GM12878 (cell line): ENCODE measurements at regions not wholly inside any gene's neighbourhood (a gene's known extent, or its start where the extent isn't known, plus 50 kb on each side); places are given as distances from the start of the nearest gene placed in this dataset.

Experiments
- ATAC-seq: fragments of 200-7000 bp; cut with Tn5 transposase; 3 replicates; pipeline ENCODE4 v1.9.1; 2020; ENCODE audit warnings: mild to moderate bottlenecking, moderate library complexity
- BruUV-seq: library from RNA; stranded (reverse); fragments of 400-500 nt; replicated peaks from 2 replicates; lab custom pipeline; 2021; lab: Mats Ljungman, UMichigan
- CTCF ChIA-PET: fragments of 300-600 bp; sonication (Branson Sonifier 250); formaldehyde crosslinking; extraction: SDS; loops from one replicate; lab custom pipeline; 2021; ENCODE audit warnings: inconsistent platforms; lab: Yijun Ruan, JAX
- POLR2A ChIA-PET: fragments of 350-600 bp; formaldehyde crosslinking; extraction: SDS; loops from one replicate; lab custom pipeline; 2021; ENCODE audit warnings: inconsistent platforms; lab: Charles Lee
- RAD21 ChIA-PET: fragments of 300-600 bp; sonication (Branson Sonifier 250); formaldehyde crosslinking; loops from one replicate; lab custom pipeline; 2023; ENCODE audit warnings: antibody characterized with exemption; ENCODE audit not compliant: unreplicated experiment; lab: Charles Lee
- SMC1A ChIA-PET: fragments of 300-600 bp; sonication (Branson Sonifier 250); formaldehyde crosslinking; loops from one replicate; lab custom pipeline; 2023; ENCODE audit not compliant: unreplicated experiment, uncharacterized antibody; lab: Charles Lee
- DNase-seq: peaks from one replicate; pipeline ENCODE4 v3.0.0-alpha.2; 2011; ENCODE audit warnings: low read depth, low spot score
- FAIRE-seq: peaks from 3 replicates; lab custom pipeline; 2011; peaks lifted over from hg19 to GRCh38; lab: Jason Lieb, UNC
- H2AFZ ChIP-seq: 2 replicates; pipeline ENCODE4 v1.6.0; 2011; ENCODE audit warnings: low read depth, low read length, control low read depth; ENCODE audit not compliant: control insufficient read depth
- H3K27ac ChIP-seq: 2 replicates; pipeline ENCODE4 v1.5.1; 2011; ENCODE audit warnings: control low read depth; ENCODE audit not compliant: control insufficient read depth, insufficient read depth
- H3K27me3 ChIP-seq, 2 experiments: replicated peaks in 1 of 2; 2 replicates each; pipeline versions ENCODE4 v1.6.0 to v1.6.1; 2011; ENCODE audit warnings: low read length in 1 of 2; ENCODE audit not compliant: control insufficient read depth in 2 of 2, insufficient read depth in 2 of 2
- H3K36me3 ChIP-seq, 2 experiments: 2 replicates each; pipeline ENCODE4 v1.5.1; 2011; ENCODE audit warnings: low read length in 1 of 2; ENCODE audit not compliant: control insufficient read depth in 2 of 2, insufficient read depth in 2 of 2
- H3K4me1 ChIP-seq: 2 replicates; pipeline ENCODE4 v1.6.1; 2011; ENCODE audit warnings: mild to moderate bottlenecking, low read length, moderate library complexity, mixed read lengths; ENCODE audit not compliant: control insufficient read depth, insufficient read depth
- H3K4me2 ChIP-seq: 2 replicates; pipeline ENCODE4 v1.6.0; 2011; ENCODE audit warnings: control low read depth; ENCODE audit not compliant: control insufficient read depth, insufficient read depth
- H3K4me3 ChIP-seq: fragments of 200-600 bp; sonication (generic); 2 replicates; pipeline ENCODE4 v1.5.1; 2016
- H3K79me2 ChIP-seq: 2 replicates; pipeline ENCODE4 v1.6.0; 2011; ENCODE audit warnings: low read length; ENCODE audit not compliant: control insufficient read depth, insufficient read depth
- H3K9ac ChIP-seq: 2 replicates; pipeline ENCODE4 v1.8.0; 2011; ENCODE audit warnings: low read length, control low read depth, mixed read lengths; ENCODE audit not compliant: control insufficient read depth, insufficient read depth
- H3K9me3 ChIP-seq: replicated peaks from 3 replicates; pipeline ENCODE4 v1.5.1; 2011; ENCODE audit warnings: mild to moderate bottlenecking, low read length; ENCODE audit not compliant: control insufficient read depth, insufficient read depth
- H4K20me1 ChIP-seq: 2 replicates; pipeline ENCODE4 v1.6.0; 2011; ENCODE audit not compliant: control insufficient read depth, insufficient read depth
- NFYA ChIP-seq: IDR thresholded peaks from 2 replicates; pipeline ENCODE4 v1.6.1; 2011; ENCODE audit warnings: low read depth, mild to moderate bottlenecking, low read length, improper control_type of control experiment, borderline replicate concordance
- POU2F2 ChIP-seq: IDR thresholded peaks from 3 replicates; pipeline ENCODE4 v1.6.1; 2011; ENCODE audit warnings: low read depth, mild to moderate bottlenecking, low read length, borderline replicate concordance
- RUNX3 ChIP-seq: IDR thresholded peaks from 2 replicates; pipeline ENCODE4 v1.6.1; 2012; ENCODE audit warnings: low read length, inconsistent platforms
- SMC3 ChIP-seq: IDR thresholded peaks from 2 replicates; pipeline ENCODE4 v1.6.1; 2011; ENCODE audit warnings: low read length, improper control_type of control experiment, borderline replicate concordance
- WGBS: methylation state at CpG from one replicate; pipeline ENCODE4 v1.1.6; 2016; ENCODE audit warnings: low lambda C conversion rate; ENCODE audit not compliant: insufficient replicate concordance, insufficient coverage; ENCODE audit errors: missing lambda C conversion rate; 5-methylcytosine and 5-hydroxymethylcytosine counted together
- in situ Hi-C: fragments of 300-500 bp; cut with MboI; formaldehyde crosslinking; loops from 9 replicates; pipeline ENCODE4 v1.14.3; 2018; ENCODE audit warnings: mixed read lengths
- intact Hi-C: fragments of 100-400 bp; cut with micrococcal nuclease; formaldehyde crosslinking; loops from one replicate; pipeline ENCODE4 v1.14.2; 2022; ENCODE audit not compliant: unreplicated experiment

GRCh38 chrX:6685489-6685888 is 150.6 kb upstream of the VCX3A start:
- no peaks in the 10 kb centered on the region for H3K36me3 ChIP-seq
- CTCF ChIA-PET: no interaction called here
- in situ Hi-C loops: no loop called here

GRCh38 chrX:6683353-6683752 is 148.4 kb upstream of the VCX3A start:
- in situ Hi-C loops: no loop called here
- ChIA-PET CTCF (no interaction called here), POLR2A (no interaction called here), SMC1A (interaction anchor here (0.9 kb wide), 1 partner anchor 31 kb away, joined by 3 read pairs; no protein-coding TSS in a partner anchor), RAD21 (no interaction called here)
- Histone ChIP-seq H2AFZ (no peak overlapping the region), H3K4me1 (no peaks in the 10 kb centered on the region), H3K4me3 (no peak overlapping the region), H3K79me2 (no peaks in the 10 kb centered on the region), H3K27me3 (no peaks in the 10 kb centered on the region), H3K36me3 (no peaks in the 10 kb centered on the region), H3K9ac (no peak overlapping the region), H3K9me3 (no peaks in the 10 kb centered on the region), H3K4me2 (no peak overlapping the region), H3K27ac (no peak overlapping the region), H4K20me1 (no peaks in the 10 kb centered on the region)
- no peak for FAIRE-seq
- DNase-seq: no peak
- peak; percentile 60 for ATAC-seq
- TF ChIP-seq POU2F2 (peak; percentile 68; the same call in 1 of the 3 replicates), NFYA (no peak), RUNX3 (peak; percentile 62)
- WGBS: 45% methylated on average over 7 of the region's 7 CpGs
- BruUV-seq: no TSS peak
- intact Hi-C loops: no loop called here

More at GRCh38 chrX:6685489-6685888, 150.6 kb upstream of the VCX3A start:
- Histone ChIP-seq H4K20me1 (no peaks in the 10 kb centered on the region), H3K9me3 (no peaks in the 10 kb centered on the region), H3K27me3 (no peaks in the 10 kb centered on the region), H3K4me2 (no peak overlapping the region), H2AFZ (no peak overlapping the region), H3K79me2 (no peaks in the 10 kb centered on the region), H3K27ac (no peak overlapping the region), H3K4me1 (no peaks in the 10 kb centered on the region), H3K4me3 (no peak overlapping the region), H3K9ac (no peak overlapping the region)
- DNase-seq (no peak), ATAC-seq (no peak), FAIRE-seq (no peak)
- intact Hi-C loops: no loop called here
- no TSS peak for BruUV-seq
- ChIA-PET RAD21 (no interaction called here), SMC1A (interaction anchor here (1.3 kb wide), 1 partner anchor 8 kb away, joined by 4 read pairs; no protein-coding TSS in a partner anchor), POLR2A (no interaction called here)
- no peak for TF ChIP-seq SMC3
- WGBS: 32% methylated on average over 7 of the region's 7 CpGs
